Heart left ventricle (tissue), 13 donors: ENCODE measurements at regions not wholly inside any gene's neighbourhood (a gene's known extent, or its start where the extent isn't known, plus 50 kb on each side); places are given as distances from the start of the nearest gene placed in this dataset.

Experiments
- CTCF ChIP-seq, 12 donors: fragments of 200-600 bp; sonication (generic) in 4 of 12; IDR thresholded peaks; one replicate each; pipeline versions ENCODE4 v1.5.0 to v1.8.0; 2018 to 2022; ENCODE audit warnings: antibody characterized with exemption in 12 of 12, mild to moderate bottlenecking in 5 of 12
- POLR2A ChIP-seq, 2 donors: fragments of 450-650 bp; IDR thresholded peaks; one replicate each; pipeline ENCODE4 v1.6.1; 2017; ENCODE audit warnings: antibody characterized with exemption in 2 of 2, mild to moderate bottlenecking in 2 of 2, moderate library complexity in 2 of 2
- donor health status: ischemic (EF 13 %, LVEDD 7.1; RV severe dilation, severe dysfunction).
- donor health status: DM: no; HTN: yes; CAD: no.
- donor health status: DM: no; HTN: no; CAD: no.
- donor health status: ischemic (EF 25% LVEDD 6.9; RV normal size, moderate dysfunction).
- donor health status: ischemic (EF 25% LVEDD 5.7; RV mildly dilated, moderate dysfunction).
- donor health status: ischemic (EF 35%, LVEDD 5.7; RV mildly dilated, moderate dysfunction).
- donor health status: nonischemic (EF 11% LVEDD 7.7; RV severe dilation, severe dysfunction).
- donor health status: DM: yes; HTN: yes; CAD: no.
- donor health status: PGD.
- donor health status: ischemic (EF 29% LVEDD 5.4; RV normal size, mild dysfunction).
- donor health status: nonischemic (EF 23%, LVEDD 6.1; RV moderate dilation, normal function).

- TF ChIP-seq CTCF (IDR thresholded peaks at IDR 0.05) (no peak), POLR2A (IDR thresholded peaks at IDR 0.05) (no peak)
These were observed 103.3 kb upstream of the RBBP8 start for GRCh38 chr18:22829781-22830180.
